ENCODE measurements at regions not wholly inside any gene's neighbourhood (a gene's known extent, or its start where the extent isn't known, plus 50 kb on each side); places are given as distances from the start of the nearest gene placed in this dataset.

DNA sequence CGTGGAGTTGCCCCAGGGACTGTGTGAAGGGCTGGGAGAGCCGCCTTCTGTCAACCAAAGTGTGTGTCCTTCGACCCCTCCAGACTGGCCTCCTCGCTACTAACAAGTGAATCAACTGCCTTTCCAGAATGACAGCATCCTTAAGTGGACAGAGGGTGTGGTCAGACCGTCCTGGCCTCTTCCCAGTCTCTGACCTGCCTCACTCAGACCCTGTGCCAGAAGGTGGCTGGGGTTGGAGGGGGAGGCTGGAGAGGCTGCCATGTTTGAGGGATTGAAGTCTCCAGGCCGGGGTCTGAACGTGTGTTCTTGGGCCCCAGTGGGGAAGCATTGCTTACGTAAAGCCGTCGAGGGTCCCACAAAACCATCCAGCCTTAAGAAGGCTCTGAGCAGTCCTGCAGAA, 389.3 kb upstream of the IRX4 start:
- TF ChIP-seq, protein P1, sequence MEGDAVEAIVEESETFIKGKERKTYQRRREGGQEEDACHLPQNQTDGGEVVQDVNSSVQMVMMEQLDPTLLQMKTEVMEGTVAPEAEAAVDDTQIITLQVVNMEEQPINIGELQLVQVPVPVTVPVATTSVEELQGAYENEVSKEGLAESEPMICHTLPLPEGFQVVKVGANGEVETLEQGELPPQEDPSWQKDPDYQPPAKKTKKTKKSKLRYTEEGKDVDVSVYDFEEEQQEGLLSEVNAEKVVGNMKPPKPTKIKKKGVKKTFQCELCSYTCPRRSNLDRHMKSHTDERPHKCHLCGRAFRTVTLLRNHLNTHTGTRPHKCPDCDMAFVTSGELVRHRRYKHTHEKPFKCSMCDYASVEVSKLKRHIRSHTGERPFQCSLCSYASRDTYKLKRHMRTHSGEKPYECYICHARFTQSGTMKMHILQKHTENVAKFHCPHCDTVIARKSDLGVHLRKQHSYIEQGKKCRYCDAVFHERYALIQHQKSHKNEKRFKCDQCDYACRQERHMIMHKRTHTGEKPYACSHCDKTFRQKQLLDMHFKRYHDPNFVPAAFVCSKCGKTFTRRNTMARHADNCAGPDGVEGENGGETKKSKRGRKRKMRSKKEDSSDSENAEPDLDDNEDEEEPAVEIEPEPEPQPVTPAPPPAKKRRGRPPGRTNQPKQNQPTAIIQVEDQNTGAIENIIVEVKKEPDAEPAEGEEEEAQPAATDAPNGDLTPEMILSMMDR (conservative IDR thresholded peaks at IDR 0.05; ENCODE audit: low read length) = no peak
- no peak for TF ChIP-seq EZH2phosphoT487 (IDR thresholded peaks at IDR 0.05; ENCODE audit: borderline replicate concordance)

Data from Loucy (cell line).